A673 (cell line): ENCODE measurements at regions not wholly inside any gene's neighbourhood (a gene's known extent, or its start where the extent isn't known, plus 50 kb on each side); places are given as distances from the start of the nearest gene placed in this dataset.

ENCODE experiments used
- EZH2 ChIP-seq: fragments of 200-600 bp; sonication (generic); IDR thresholded peaks from 2 replicates; pipeline ENCODE4 v1.6.1; 2017; ENCODE audit warnings: borderline replicate concordance, low read depth, mild to moderate bottlenecking, mixed read lengths, antibody characterized with exemption, low read length; ENCODE audit not compliant: poor library complexity, severe bottlenecking
- TF ChIP-seq, protein P1 (sequence below): fragments of 300-800, 200-600 bp; sonication (generic); conservative IDR thresholded peaks from 2 replicates; pipeline ENCODE4 v1.5.1; 2017; ENCODE audit warnings: low read depth, mild to moderate bottlenecking, antibody characterized with exemption, low read length, moderate library complexity, mixed read lengths

DNA sequence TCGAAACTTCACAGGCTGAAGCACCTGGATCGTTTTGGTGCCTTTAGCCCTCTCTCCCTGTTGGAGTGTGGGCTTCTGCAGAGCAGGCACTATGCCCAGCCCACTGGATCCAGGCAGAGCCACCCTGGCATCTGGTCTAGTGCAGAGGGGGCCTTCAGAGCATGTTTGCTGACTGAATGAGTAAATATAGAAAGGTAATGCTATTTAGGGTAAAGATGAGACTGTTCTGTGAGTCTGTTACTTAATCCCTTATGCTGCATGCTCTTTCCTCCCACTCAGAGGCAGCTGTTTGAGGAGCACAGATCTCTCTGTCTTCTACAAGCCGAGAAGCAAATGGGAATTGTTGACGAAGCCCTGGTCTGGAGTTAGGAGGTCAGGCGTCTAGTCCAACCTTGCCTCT is 130.2 kb downstream of the RGPD3 start:
- TF ChIP-seq, protein P1, sequence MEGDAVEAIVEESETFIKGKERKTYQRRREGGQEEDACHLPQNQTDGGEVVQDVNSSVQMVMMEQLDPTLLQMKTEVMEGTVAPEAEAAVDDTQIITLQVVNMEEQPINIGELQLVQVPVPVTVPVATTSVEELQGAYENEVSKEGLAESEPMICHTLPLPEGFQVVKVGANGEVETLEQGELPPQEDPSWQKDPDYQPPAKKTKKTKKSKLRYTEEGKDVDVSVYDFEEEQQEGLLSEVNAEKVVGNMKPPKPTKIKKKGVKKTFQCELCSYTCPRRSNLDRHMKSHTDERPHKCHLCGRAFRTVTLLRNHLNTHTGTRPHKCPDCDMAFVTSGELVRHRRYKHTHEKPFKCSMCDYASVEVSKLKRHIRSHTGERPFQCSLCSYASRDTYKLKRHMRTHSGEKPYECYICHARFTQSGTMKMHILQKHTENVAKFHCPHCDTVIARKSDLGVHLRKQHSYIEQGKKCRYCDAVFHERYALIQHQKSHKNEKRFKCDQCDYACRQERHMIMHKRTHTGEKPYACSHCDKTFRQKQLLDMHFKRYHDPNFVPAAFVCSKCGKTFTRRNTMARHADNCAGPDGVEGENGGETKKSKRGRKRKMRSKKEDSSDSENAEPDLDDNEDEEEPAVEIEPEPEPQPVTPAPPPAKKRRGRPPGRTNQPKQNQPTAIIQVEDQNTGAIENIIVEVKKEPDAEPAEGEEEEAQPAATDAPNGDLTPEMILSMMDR = no peak
- TF ChIP-seq EZH2 = no peak
